Astrocyte (in vitro differentiated cells and primary cell): ENCODE measurements at regions not wholly inside any gene's neighbourhood (a gene's known extent, or its start where the extent isn't known, plus 50 kb on each side); places are given as distances from the start of the nearest gene placed in this dataset.

Experiments
- CTCF ChIP-seq: IDR thresholded peaks from 2 replicates; pipeline ENCODE4 v1.5.1; 2011; ENCODE audit warnings: low read depth, mild to moderate bottlenecking, inconsistent platforms, low read length, moderate library complexity; ENCODE audit not compliant: insufficient read depth
- EZH2 ChIP-seq: IDR thresholded peaks from 2 replicates; pipeline ENCODE4 v1.6.1; 2012; ENCODE audit warnings: mild to moderate bottlenecking, low read length, inconsistent platforms; ENCODE audit not compliant: insufficient read depth

DNA sequence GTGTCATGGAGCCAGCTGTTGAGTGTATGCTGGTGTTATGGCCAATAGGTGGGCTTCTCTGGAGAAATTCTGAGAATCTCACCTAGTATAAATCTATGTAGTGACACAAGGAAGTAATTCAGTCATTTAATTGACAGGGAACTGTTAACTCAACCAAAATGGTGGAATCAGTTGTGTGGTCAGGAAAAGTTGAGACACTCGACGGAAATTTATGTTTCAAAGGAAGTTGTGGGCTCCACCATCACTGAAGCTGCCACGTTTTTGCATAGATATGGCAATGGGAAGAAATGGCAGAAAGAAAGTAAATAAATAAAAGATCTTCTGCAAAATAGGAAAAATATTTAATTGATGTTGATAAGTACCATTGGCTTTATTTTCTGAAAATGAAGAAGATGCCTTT, 84.5 kb downstream of the ATP6V1G3 start:
- no peak for TF ChIP-seq CTCF
- no peak for TF ChIP-seq EZH2
